NT2/D1 (cell line): ENCODE measurements at regions not wholly inside any gene's neighbourhood (a gene's known extent, or its start where the extent isn't known, plus 50 kb on each side); places are given as distances from the start of the nearest gene placed in this dataset.

Source experiments
- YY1 ChIP-seq: IDR thresholded peaks from 2 replicates; pipeline ENCODE4 v1.6.1; 2011; ENCODE audit not compliant: insufficient read length, insufficient read depth
- ZNF274 ChIP-seq: IDR thresholded peaks from 2 replicates; pipeline ENCODE4 v1.6.1; 2011; ENCODE audit warnings: mild to moderate bottlenecking, low read depth, low read length

GRCh38 chr12:116435984-116436383 is 123.2 kb upstream of the MAP1LC3B2 start:
- TF ChIP-seq ZNF274 (no peak), YY1 (no peak)
